ENCODE measurements at regions not wholly inside any gene's neighbourhood (a gene's known extent, or its start where the extent isn't known, plus 50 kb on each side); places are given as distances from the start of the nearest gene placed in this dataset.

DNA sequence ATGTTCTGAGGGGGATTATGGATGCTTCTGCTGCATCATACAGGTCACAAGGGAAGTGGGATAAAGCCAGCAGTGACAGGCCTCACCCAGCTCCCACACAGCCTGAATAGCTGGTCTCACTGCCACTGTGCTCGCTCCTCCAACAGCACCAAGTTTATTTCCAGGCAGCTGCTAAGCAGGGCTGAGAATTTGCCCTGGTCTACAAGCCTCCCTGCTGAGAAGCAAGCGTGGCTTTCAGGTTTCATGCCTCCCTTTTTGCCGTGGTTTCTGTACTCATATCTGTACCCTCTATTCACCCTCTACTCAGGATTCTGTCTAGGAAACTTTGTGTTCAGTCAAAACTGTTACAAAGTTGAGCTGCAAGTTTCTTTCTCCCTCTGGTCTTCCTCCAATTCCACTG lies 78.6 kb downstream of the MAGEC1 start:
- Histone ChIP-seq H3K36me3 (no peaks in the 10 kb centered on the region), H3K9me3 (no peaks in the 10 kb centered on the region), H3K27me3 (no peaks in the 10 kb centered on the region), H3K4me3 (no peak overlapping the region)
- no peak for DNase-seq

- Histone ChIP-seq H3K27me3 (no peaks in the 10 kb centered on the region), H3K9me3 (no peaks in the 10 kb centered on the region), H3K4me3 (no peak overlapping the region), H3K36me3 (no peaks in the 10 kb centered on the region)
- no peak for DNase-seq
These were observed 72.1 kb downstream of the MAGEC1 start for GRCh38 chrX:141975839-141976238.

DNA sequence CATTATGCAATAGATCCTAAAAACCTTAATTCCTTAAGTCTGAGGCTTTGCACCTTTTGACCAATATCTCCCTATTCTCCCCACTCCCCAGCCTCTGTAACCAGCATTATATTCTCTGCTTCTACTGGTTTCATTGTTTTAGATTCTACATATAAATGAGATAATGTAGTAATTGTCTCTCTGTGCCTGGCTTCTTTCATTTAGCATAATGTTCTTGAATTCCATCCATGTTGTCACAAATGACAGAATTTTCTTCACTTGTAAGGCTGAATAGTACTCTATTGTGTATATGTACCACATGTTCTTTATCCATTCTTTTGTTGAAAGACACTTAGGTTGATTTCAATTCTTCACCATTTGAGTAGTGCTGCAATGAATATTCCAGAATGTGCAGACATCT lies 66.0 kb downstream of the MAGEC1 start:
- H3K4me3 ChIP-seq: no peak overlapping the region

GRCh38 chrX:141960578-141960977 lies 56.9 kb downstream of the MAGEC1 start:
- Histone ChIP-seq H3K9me3 (no peaks in the 10 kb centered on the region), H3K27me3 (no peaks in the 10 kb centered on the region), H3K4me3 (no peak overlapping the region), H3K36me3 (no peaks in the 10 kb centered on the region)
- no peak for DNase-seq

More for the DNA sequence above, 66.0 kb downstream of the MAGEC1 start:
- no peak for DNase-seq
- H3K9me3 ChIP-seq: no peaks in the 10 kb centered on the region
- no peaks in the 10 kb centered on the region for H3K36me3 ChIP-seq
- no peaks in the 10 kb centered on the region for H3K27me3 ChIP-seq
